ENCODE measurements at regions not wholly inside any gene's neighbourhood (a gene's known extent, or its start where the extent isn't known, plus 50 kb on each side); places are given as distances from the start of the nearest gene placed in this dataset.

DNA sequence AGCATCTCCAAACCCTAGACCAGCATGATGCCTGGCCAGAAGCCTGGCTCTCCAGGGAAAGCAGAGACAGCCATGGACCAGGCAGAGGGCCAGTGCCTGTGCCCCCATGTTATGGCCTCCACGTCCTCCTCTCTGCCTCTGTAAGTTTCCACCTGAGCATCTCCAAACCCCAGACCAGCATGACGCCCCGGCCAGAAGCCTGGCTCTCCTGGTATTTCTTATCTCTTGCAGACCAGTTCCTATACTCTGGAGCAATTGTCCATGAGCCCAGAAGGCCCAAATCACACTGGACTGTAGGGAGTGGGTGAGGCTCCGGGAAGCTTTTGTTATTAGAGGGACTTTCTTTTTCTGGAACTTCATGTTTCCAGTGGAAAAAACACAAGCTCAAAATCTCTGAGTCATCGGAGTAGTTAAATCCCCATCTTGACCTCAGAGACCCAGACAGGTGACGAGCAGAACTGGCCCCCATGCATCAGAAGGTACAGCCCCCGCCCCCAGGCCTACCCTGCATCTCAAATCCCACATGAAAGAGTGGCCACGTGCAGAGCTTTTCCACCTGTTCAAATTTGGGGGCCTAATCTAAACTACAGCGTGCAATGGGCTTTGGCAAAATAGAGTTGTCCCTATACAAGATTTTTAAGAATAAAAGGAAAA lies 110.2 kb upstream of the FOXQ1 start:
- TF ChIP-seq, protein P1, sequence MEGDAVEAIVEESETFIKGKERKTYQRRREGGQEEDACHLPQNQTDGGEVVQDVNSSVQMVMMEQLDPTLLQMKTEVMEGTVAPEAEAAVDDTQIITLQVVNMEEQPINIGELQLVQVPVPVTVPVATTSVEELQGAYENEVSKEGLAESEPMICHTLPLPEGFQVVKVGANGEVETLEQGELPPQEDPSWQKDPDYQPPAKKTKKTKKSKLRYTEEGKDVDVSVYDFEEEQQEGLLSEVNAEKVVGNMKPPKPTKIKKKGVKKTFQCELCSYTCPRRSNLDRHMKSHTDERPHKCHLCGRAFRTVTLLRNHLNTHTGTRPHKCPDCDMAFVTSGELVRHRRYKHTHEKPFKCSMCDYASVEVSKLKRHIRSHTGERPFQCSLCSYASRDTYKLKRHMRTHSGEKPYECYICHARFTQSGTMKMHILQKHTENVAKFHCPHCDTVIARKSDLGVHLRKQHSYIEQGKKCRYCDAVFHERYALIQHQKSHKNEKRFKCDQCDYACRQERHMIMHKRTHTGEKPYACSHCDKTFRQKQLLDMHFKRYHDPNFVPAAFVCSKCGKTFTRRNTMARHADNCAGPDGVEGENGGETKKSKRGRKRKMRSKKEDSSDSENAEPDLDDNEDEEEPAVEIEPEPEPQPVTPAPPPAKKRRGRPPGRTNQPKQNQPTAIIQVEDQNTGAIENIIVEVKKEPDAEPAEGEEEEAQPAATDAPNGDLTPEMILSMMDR (IDR thresholded peaks at IDR 0.05) = no peak
- no peak for TF ChIP-seq POLR2A (IDR thresholded peaks at IDR 0.05)
- no peak for TF ChIP-seq EP300 (IDR thresholded peaks at IDR 0.05)
- Histone ChIP-seq H3K27ac (no peak overlapping the region), H3K27me3 (no peaks in the 10 kb centered on the region), H3K9me3 (no peaks in the 10 kb centered on the region), H3K4me3 (no peak overlapping the region), H3K4me1 (no peaks in the 10 kb centered on the region), H3K36me3 (no peaks in the 10 kb centered on the region)
- no peak for DNase-seq (ENCODE audit: low spot score in 2 of 2)
- WGBS, 2 donors = 76 to 86% methylated on average over 9 of the region's 9 CpGs

DNA sequence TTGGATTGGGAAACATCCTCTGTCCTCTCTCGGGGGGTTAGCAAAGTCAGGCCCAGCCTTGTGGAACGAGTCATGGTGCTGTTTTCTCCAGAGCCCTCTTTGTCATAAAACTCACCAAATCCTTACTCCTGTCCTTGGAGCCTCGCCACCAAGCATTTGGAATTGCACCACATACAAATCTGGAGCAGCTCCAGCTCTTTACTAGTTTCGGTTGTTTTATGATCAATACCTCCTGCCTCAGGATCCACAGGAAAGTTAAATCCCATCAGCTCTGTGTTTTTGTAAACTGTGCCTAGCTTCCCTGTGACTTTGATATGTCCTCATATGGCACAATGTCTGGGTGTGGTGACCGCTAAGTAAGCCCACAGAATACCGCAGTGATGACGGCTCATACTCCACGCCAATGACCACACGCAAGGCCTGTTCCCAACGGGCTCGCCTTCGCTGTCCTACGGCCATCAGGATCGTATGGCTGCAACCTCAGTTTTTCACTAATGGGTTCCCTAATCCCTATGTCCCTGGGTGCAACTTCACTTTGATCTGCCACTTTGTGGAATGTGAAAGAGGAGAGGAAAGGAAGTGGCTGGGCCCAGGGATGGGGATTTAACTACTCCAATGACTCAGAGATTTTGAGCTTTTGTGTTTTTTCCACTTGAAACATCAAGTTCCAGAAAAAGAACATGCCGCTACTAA lies 111.3 kb upstream of the FOXQ1 start:
- Histone ChIP-seq H3K27me3 (no peaks in the 10 kb centered on the region), H3K4me1 (no peaks in the 10 kb centered on the region), H3K36me3 (no peaks in the 10 kb centered on the region), H3K27ac (no peak overlapping the region), H3K4me3 (no peak overlapping the region), H3K9me3 (peaks cover 0 to 5% (median under 1%) of the 10 kb centered on the region in 4 donors)
- TF ChIP-seq POLR2A (IDR thresholded peaks at IDR 0.05) (no peak), EP300 (IDR thresholded peaks at IDR 0.05) (no peak)
- TF ChIP-seq, protein P1 (IDR thresholded peaks at IDR 0.05) = no peak
- WGBS, 2 donors = 80 to 88% methylated on average over 15 of the region's 15 CpGs
- DNase-seq (ENCODE audit: low spot score in 2 of 2) = no peak

DNA sequence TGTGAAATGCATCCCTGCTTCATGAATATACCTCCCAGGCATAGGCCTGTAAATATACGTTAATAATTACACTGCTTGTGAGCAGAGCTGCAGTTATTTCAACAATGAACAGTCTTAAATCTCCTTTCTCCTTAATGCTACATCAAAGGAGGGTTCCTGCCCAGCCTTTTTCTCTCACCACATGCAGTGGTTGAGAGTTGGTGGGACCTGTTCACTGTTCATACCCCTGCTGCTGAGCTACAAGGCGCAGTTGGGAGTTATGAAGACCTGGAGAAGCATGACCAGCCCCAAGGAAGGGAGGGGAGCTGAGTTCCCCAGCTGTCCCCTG lies 111.9 kb upstream of the FOXQ1 start:
- no peaks in the 10 kb centered on the region for H3K36me3 ChIP-seq
- H3K27ac ChIP-seq = no peak overlapping the region
- H3K4me1 ChIP-seq = no peaks in the 10 kb centered on the region
- TF ChIP-seq, protein P1 (IDR thresholded peaks at IDR 0.05) = no peak
- TF ChIP-seq POLR2A (IDR thresholded peaks at IDR 0.05) = no peak
- TF ChIP-seq EP300 (IDR thresholded peaks at IDR 0.05) = no peak
- no peak for DNase-seq (ENCODE audit: low spot score in 2 of 2)
- no peaks in the 10 kb centered on the region for H3K27me3 ChIP-seq
- 81 to 85% methylated on average over 2 of the region's 2 CpGs for WGBS, 2 donors
- H3K9me3 ChIP-seq = peaks cover 0 to 10% (median 3%) of the 10 kb centered on the region in 4 donors
- no peak overlapping the region for H3K4me3 ChIP-seq

DNA sequence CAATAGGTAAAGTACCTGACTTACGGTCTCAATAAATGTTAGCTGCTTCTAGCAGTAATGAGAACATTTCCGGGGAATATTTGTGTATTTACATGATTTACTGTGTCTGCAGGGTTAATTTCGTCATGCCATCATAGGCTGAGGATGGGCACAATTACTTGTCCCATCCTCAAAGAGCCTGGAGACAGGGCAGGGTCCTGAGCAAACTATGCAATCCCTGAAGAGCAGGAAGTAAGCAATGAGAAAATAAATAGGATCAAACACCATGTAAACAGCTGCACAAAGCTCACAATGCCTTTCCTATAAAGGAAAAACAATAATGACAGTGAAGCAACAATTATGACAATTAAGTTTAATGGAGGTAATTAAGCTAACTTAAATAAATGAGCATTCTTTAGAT lies 114.6 kb upstream of the FOXQ1 start:
- Histone ChIP-seq H3K4me1 (no peaks in the 10 kb centered on the region), H3K9me3 (peaks cover 0 to 19% (median 4%) of the 10 kb centered on the region in 4 donors), H3K27me3 (no peaks in the 10 kb centered on the region), H3K27ac (no peak overlapping the region), H3K36me3 (no peaks in the 10 kb centered on the region), H3K4me3 (no peak overlapping the region)
- DNase-seq (ENCODE audit: low spot score in 2 of 2) = no peak
- TF ChIP-seq EP300 (IDR thresholded peaks at IDR 0.05) = no peak
- TF ChIP-seq, protein P1 (IDR thresholded peaks at IDR 0.05) = no peak
- TF ChIP-seq POLR2A (IDR thresholded peaks at IDR 0.05) = no peak
- WGBS, 2 donors = 70 to 74% methylated on average over 3 of the region's 3 CpGs

DNA sequence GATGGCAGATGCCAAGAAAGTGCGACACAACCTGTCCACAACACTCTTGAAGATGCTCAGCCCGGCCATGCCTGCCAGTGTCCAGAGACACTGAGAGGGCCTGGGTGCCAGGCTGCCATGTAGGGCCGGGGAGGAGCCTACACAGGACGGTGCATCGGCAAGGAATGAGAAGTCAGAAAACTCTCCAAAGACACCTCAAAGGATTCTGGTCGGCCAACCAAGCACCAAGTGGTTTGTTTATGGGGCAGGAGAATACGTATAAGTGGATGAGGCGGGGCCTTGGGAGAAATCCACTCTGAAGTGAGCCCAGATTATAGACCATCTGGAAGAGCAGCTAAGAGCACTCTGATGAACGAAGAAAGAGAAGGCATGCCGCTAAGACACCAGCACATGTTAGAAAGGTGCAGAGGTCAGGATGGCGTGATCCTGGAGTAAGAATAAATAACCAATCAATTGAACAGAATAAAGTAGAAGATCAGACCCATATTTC lies 120.7 kb upstream of the FOXQ1 start:
- H3K4me3 ChIP-seq = no peak overlapping the region
- TF ChIP-seq POLR2A (IDR thresholded peaks at IDR 0.05) (no peak), EP300 (IDR thresholded peaks at IDR 0.05) (no peak)
- TF ChIP-seq, protein P1 (IDR thresholded peaks at IDR 0.05) = no peak
- no peak for DNase-seq (ENCODE audit: low spot score in 2 of 2)
- H3K4me1 ChIP-seq = no peaks in the 10 kb centered on the region
- no peaks in the 10 kb centered on the region for H3K27me3 ChIP-seq
- peaks cover 0 to 19% (median 4%) of the 10 kb centered on the region in 4 donors for H3K9me3 ChIP-seq
- WGBS, 2 donors = 86 to 94% methylated on average over 11 of the region's 11 CpGs
- H3K36me3 ChIP-seq = no peaks in the 10 kb centered on the region
- no peak overlapping the region for H3K27ac ChIP-seq

Measured in tibial nerve (tissue), 4 donors.